HUES48 (cell line): ENCODE measurements at regions not wholly inside any gene's neighbourhood (a gene's known extent, or its start where the extent isn't known, plus 50 kb on each side); places are given as distances from the start of the nearest gene placed in this dataset.
"Not testable (repeated sequence)": the region's sequence is repeated elsewhere in the genome, so short reads cannot be mapped to it uniquely, and the experiment has no call there.

Source experiments
- H3K27ac ChIP-seq: one replicate; pipeline ENCODE4 v1.7.0; 2013; ENCODE audit warnings: low read depth, low read length, inconsistent platforms
- H3K27me3 ChIP-seq: 2 replicates; pipeline ENCODE4 v1.6.1; 2013; ENCODE audit warnings: mild to moderate bottlenecking, low read length; ENCODE audit not compliant: control insufficient read depth, insufficient read depth
- H3K36me3 ChIP-seq: 2 replicates; pipeline ENCODE4 v1.6.1; 2013; ENCODE audit warnings: low read length; ENCODE audit not compliant: control insufficient read depth, insufficient read depth
- H3K4me1 ChIP-seq: 2 replicates; pipeline ENCODE4 v1.6.1; 2013; ENCODE audit warnings: mild to moderate bottlenecking, low read length; ENCODE audit not compliant: control insufficient read depth, insufficient read depth
- H3K4me3 ChIP-seq: 2 replicates; pipeline ENCODE4 v1.5.1; 2013; ENCODE audit warnings: mild to moderate bottlenecking, low read depth, low read length
- H3K9ac ChIP-seq: 2 replicates; pipeline ENCODE4 v1.6.1; 2013; ENCODE audit warnings: mild to moderate bottlenecking, low read depth, low read length, moderate library complexity
- H3K9me3 ChIP-seq: 2 replicates; pipeline ENCODE4 v1.6.1; 2013; ENCODE audit warnings: low read length; ENCODE audit not compliant: control insufficient read depth, insufficient read depth

DNA sequence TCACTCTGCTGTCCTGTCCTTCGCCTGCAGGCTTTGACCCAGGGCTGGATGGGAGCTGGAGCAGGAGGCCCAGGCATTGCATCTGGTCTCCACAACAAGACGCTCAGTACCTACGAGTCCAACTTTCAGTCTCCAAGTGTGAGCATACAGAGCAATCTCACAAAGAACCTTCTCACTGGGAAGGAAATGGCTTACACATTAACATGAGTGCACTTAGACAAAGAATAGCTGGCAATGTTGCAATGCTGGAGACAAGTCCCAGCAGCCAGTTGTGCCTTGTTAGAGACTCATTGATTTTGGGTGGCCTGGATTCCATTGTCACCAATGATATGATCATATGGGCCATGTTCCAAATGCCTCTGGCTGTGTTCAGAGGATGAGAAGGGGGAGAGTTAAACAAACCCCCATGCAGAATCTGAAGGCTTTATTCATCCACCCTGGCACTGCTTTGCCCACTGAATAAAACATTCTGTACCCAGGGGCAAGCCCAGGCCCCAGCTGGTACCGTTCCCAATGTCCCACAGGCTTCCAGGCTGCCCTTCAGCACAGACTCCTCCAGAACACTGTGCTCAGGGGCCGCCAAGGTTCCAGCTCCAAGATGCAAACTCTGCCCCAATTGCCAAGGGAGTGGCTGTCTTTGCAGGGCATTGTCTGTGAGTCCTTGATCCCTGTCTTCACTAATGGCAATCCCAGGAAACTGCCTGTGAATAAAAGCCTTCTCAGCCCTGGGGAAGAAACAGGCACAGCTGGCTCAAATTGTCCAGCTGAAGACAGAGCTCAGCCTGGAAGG is 185.5 kb downstream of the HSD17B3 start:
- Histone ChIP-seq H3K9ac (no peak overlapping the region), H3K27me3 (no peaks in the 10 kb centered on the region), H3K4me1 (no peaks in the 10 kb centered on the region), H3K36me3 (no peaks in the 10 kb centered on the region), H3K27ac (no peak overlapping the region), H3K9me3 (no peaks in the 10 kb centered on the region; the same call in 1 of the 2 replicates), H3K4me3 (no peak overlapping the region)

DNA sequence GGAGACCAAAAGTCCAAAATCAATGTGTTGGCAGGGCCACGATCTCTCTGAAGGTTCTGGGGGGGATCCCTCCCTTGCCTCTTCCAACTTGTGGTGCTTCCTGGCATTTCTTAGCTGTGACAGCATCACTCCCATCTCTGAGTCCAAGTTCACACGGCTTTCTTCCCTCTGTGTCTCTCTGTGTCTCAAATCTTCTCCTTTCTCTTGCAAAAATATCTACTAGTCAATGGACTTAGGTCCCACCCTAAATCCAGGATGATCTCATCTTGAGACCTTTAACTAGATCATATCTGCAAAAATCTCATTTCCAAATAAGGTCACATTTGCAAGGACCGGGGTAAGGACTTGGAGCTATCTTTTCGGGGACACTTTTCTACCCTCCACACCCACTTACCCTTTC is 186.1 kb downstream of the HSD17B3 start:
- Histone ChIP-seq H3K9me3 (no peaks in the 10 kb centered on the region; the same call in 1 of the 2 replicates), H3K27me3 (no peaks in the 10 kb centered on the region), H3K9ac (no peak overlapping the region), H3K27ac (no peak overlapping the region), H3K4me1 (no peaks in the 10 kb centered on the region), H3K4me3 (no peak overlapping the region), H3K36me3 (no peaks in the 10 kb centered on the region)

DNA sequence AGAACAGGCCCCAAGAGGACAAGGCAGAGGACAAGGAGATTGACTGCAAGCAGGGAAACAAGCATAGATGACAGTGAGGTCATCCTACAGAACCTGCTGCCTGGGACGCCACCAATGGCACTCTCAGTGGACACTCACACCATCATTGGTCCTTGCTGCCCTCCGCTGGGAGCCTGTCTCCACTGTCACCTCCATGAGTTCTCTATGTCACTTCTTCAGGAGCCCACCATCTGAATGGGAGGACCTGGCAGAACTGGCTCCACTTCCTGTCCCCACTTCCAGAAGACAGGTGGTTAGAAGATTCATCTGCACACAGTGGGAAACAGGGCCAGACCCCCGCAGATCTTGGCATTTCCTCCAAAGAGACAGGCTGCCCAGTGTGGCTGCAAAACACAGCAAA is 188.9 kb downstream of the HSD17B3 start:
- H3K36me3 ChIP-seq = no peaks in the 10 kb centered on the region
- H3K9ac ChIP-seq = no peak overlapping the region
- no peaks in the 10 kb centered on the region for H3K4me1 ChIP-seq
- peaks cover 6% of the 10 kb centered on the region; the same call in 1 of the 2 replicates for H3K27me3 ChIP-seq
- H3K27ac ChIP-seq = no peak overlapping the region
- no peak overlapping the region for H3K4me3 ChIP-seq
- no peaks in the 10 kb centered on the region for H3K9me3 ChIP-seq

- H3K4me1 ChIP-seq = no peaks in the 10 kb centered on the region
Observed at GRCh38 chr9:96109680-96110351, 192.2 kb downstream of the HSD17B3 start.

DNA sequence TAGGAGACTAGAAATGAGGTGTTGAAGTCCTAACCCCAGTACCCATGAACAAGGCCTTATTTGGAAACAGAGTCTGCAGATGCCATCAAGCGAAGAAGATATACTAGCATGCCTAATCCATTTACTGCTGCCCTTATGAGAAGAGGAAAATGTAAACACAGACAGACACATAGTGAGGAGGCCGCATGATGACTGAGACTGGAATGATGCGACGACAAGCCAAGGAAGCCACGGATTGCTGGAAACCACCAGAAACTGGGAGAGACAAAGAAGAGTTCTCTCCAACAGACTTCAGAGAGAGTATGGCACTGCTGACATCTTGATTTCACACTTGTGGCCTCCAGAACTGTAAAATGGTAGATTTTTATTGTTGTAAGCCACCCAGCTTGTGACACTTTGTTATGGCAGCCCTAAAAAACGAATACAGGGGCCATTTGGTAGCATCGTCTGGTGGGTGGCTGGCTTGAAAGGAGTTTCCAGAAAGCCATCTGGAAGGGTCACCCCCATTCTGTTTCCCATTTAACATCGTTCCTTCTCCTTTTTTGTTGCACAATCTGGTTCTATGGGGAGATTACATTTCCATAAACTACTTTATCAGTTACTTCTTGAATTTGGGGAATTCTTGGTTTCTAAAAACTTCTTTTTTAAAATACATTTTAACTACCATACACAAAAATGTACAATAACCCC is 193.1 kb downstream of the HSD17B3 start:
- H3K4me1 ChIP-seq = no peaks in the 10 kb centered on the region
- H3K36me3 ChIP-seq = no peaks in the 10 kb centered on the region
- no peaks in the 10 kb centered on the region for H3K9me3 ChIP-seq
- no peak overlapping the region for H3K27ac ChIP-seq
- H3K4me3 ChIP-seq = no peak overlapping the region
- peaks cover 13% of the 10 kb centered on the region; the same call in 1 of the 2 replicates for H3K27me3 ChIP-seq
- H3K9ac ChIP-seq = no peak overlapping the region

More at GRCh38 chr9:96109680-96110351, 192.2 kb downstream of the HSD17B3 start:
- Histone ChIP-seq H3K4me3 (no peak overlapping the region), H3K36me3 (no peaks in the 10 kb centered on the region), H3K9ac (no peak overlapping the region), H3K27ac (no peak overlapping the region), H3K9me3 (no peaks in the 10 kb centered on the region), H3K27me3 (peaks cover 13% of the 10 kb centered on the region; the same call in 1 of the 2 replicates)

DNA sequence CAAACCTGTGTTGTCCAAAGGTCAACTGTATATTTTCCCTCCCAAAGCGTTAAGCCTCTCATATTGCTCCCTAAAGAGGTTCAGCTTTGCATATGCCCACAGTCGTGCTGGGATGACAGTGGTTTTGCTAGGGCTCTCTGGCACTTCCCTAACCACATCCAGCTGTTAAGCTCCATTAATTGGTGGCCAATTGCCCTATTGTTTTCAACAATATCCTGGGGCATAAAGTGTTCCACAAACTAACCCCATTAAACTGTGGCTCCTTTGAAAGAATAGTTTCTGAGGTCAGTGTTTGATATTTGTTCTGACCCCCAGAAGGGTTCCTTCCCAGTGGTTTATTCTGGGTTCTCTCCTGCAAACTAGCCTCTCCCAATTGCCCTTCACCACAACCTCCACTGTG is 194.5 kb downstream of the HSD17B3 start:
- H3K9me3 ChIP-seq = no peaks in the 10 kb centered on the region
- no peak overlapping the region for H3K27ac ChIP-seq
- no peak overlapping the region for H3K9ac ChIP-seq
- peaks cover 13% of the 10 kb centered on the region; the same call in 1 of the 2 replicates for H3K27me3 ChIP-seq
- H3K4me3 ChIP-seq = no peak overlapping the region
- H3K36me3 ChIP-seq = no peaks in the 10 kb centered on the region
- H3K4me1 ChIP-seq = no peaks in the 10 kb centered on the region

DNA sequence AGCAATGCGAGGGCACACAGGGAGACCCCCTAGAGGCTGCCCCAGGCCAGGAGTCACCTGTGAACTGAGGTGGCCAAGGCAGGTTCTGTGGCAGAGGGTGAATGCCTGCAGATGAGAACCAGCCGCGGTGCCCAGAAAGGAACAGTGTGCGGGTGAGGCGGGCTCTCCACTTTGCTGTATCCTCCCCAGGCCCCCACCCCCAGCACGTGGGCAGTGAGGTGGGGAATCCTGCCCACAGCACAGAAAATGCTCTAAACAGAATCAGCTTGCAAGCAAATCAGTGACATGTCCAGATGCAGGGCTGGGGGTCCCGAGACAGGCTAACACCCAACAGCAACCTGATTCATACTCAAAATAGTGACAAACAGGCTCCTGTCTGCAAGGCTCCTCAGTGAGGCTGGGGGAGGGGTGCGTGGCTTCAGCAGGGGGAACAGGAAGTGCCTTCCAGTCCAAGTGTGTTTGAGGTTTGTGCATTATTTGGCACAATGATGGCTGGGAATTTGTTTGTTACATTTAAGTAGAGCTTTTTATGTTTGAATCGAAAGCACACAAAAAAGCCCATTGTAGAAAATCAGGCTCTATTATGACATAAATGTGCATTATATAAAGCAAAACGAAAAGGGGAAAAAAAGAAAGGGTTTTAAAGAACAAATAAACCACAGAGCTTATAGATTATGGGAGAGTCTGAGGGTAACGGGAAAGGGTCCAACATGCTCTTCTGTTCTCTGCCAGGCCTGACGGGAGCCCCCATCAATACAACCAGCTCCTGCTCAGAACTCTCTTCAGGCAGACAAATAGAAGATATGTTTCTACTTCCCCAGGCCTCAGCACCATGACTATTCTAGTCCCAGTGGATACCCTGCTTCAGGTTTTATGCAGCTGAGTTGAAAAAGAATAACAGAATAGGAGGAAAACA is 201.3 kb downstream of the HSD17B3 start:
- Histone ChIP-seq H3K27me3 (no peaks in the 10 kb centered on the region), H3K9ac (no peak overlapping the region), H3K4me3 (no peak overlapping the region)

GRCh38 chr9:96090630-96091029 is 211.3 kb downstream of the HSD17B3 start:
- not testable (repeated sequence) for H3K9me3 ChIP-seq, H3K36me3 ChIP-seq, H3K9ac ChIP-seq, H3K27ac ChIP-seq, H3K4me3 ChIP-seq, H3K27me3 ChIP-seq
- H3K4me1 ChIP-seq = peaks cover 15% of the 10 kb centered on the region

More for the DNA sequence above, 201.3 kb downstream of the HSD17B3 start:
- H3K36me3 ChIP-seq = no peaks in the 10 kb centered on the region
- H3K9me3 ChIP-seq = no peaks in the 10 kb centered on the region
- H3K27ac ChIP-seq = no peak overlapping the region
- peaks cover 5% of the 10 kb centered on the region; the same call in 1 of the 2 replicates for H3K4me1 ChIP-seq

GRCh38 chr9:96089452-96090085 is 212.4 kb downstream of the HSD17B3 start:
- no peak overlapping the region for H3K4me3 ChIP-seq
- H3K4me1 ChIP-seq = peaks cover 15% of the 10 kb centered on the region
- H3K9me3 ChIP-seq = no peaks in the 10 kb centered on the region
- H3K27ac ChIP-seq = no peak overlapping the region
- H3K36me3 ChIP-seq = no peaks in the 10 kb centered on the region
- no peaks in the 10 kb centered on the region for H3K27me3 ChIP-seq
- no peak overlapping the region for H3K9ac ChIP-seq

- no peak overlapping the region for H3K4me3 ChIP-seq
- no peak overlapping the region for H3K9ac ChIP-seq
- no peaks in the 10 kb centered on the region for H3K27me3 ChIP-seq
- H3K9me3 ChIP-seq = no peaks in the 10 kb centered on the region
- H3K36me3 ChIP-seq = no peaks in the 10 kb centered on the region
- no peak overlapping the region for H3K27ac ChIP-seq
- peaks cover 15% of the 10 kb centered on the region for H3K4me1 ChIP-seq
Observed at GRCh38 chr9:96088510-96088909, 213.0 kb downstream of the ERCC6L2 start.
